GM19043 (cell line): ENCODE measurements at regions not wholly inside any gene's neighbourhood (a gene's known extent, or its start where the extent isn't known, plus 50 kb on each side); places are given as distances from the start of the nearest gene placed in this dataset.
"Not testable (repeated sequence)": the region's sequence is repeated elsewhere in the genome, so short reads cannot be mapped to it uniquely, and the experiment has no call there.

Experiments
- ATAC-seq: cut with Tn5 transposase; IDR thresholded peaks from one replicate; pipeline ENCODE4 v1.9.1; 2021; ENCODE audit warnings: low read depth; ENCODE audit not compliant: unreplicated experiment

GRCh38 chr7:142507799-142508198 lies 241.5 kb upstream of the PRSS1 start:
- no peak for ATAC-seq

DNA sequence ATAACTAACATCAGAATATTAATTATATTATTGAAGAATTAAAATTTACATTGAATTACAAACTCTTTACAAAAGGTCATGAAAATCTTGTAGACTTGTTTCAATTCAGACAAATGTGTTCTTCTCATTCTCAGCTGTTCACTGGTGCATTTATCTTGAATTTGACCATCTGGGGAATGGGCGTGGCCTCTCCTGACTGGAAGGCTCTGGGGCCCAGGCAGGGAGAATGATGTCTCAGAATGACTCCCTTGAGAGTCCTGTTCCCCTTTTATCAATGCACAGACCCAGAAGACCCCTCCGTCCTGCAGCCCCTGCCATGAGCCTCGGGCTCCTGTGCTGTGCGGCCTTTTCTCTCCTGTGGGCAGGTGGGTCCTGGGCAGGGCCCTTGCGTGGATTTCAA lies 242.2 kb upstream of the PRSS1 start:
- ATAC-seq: not testable (repeated sequence)

DNA sequence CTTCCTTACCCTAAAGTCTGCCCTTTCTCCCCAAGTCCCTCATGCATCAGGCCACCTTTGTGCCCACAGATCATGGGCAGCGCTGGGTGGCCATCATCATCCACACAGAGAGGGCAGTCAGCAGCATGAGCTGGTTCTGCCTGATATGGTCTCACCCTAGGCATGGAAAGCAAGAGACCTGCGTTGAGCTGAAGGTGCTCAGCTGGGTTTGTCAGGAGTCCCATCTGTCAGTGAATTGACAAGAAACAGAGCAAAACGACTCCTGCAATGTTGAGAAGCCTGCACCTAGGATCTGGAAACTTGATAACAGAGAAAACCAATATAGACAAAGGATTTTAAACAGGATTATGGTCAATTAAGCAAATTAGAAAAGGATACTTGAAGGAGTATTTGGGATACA lies 242.7 kb upstream of the PRSS1 start:
- no peak for ATAC-seq

DNA sequence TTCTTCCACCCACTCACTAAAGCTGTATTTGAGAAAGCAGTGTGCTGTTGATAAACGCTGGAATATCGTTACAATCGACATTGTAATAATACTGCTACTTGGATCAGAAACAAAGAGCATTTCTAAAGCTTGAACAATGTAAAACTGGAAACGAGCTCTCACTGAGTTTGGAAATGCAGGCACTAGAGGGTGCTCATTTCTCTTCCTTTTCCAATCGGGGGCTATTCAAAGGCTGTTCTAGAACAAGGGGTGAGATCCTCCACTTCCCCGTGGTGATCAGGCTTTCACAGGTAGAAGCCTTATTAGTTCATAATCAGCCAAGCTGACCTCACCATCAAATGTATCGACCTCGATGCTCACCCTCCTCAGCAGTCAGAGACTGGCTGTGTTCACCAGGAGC lies 245.3 kb upstream of the PRSS1 start:
- not testable (repeated sequence) for ATAC-seq

DNA sequence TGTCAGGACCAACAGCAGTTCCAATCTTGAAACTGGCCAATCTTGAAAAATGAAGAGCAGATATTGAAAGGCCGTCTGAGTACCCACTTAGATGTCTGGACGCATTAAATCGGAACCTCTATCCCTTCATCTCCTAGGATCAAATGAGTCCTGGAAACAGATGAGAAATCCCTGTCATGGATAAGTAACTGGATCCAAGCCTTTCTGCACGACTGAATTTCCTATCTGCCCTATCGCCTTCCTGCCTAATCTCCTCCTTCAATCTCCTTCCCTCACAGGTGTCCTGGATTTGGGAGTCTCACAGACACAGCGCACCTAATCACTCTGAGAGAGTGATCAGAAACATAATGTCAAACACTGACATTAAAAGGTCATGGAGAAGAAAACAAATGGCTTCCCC lies 245.2 kb upstream of the PRSS58 start:
- no peak for ATAC-seq

GRCh38 chr7:142501434-142501833 lies 243.6 kb upstream of the PRSS58 start:
- no peak for ATAC-seq

- ATAC-seq: no peak
Observed at GRCh38 chr7:142500366-142500765, 242.5 kb upstream of the PRSS58 start.

GRCh38 chr7:142499635-142500034 lies 241.8 kb upstream of the PRSS58 start:
- no peak for ATAC-seq

- no peak for ATAC-seq
Observed at GRCh38 chr7:142498364-142498763, 240.5 kb upstream of the PRSS58 start.

DNA sequence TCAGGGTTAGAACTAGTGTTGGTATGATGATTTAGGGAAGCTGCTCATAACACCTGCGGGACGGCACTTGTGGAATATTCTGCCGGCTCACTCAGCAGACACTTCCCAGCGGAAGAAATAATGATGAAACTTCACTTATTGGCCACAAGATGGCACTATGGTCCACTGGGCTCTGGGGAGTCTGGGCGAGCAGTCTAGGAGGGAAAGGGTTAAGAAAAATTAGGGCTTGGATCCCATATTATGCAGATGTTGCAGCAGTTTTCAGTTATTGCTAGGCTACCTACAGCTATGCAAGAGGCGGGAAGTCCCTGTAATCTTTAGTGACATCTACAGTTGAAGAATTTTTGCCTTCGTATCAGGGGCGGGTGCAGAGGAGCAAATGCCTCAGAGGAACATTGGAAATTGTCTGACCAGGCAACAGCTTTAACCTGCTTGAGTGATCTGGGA lies 238.7 kb upstream of the PRSS58 start:
- no peak for ATAC-seq

DNA sequence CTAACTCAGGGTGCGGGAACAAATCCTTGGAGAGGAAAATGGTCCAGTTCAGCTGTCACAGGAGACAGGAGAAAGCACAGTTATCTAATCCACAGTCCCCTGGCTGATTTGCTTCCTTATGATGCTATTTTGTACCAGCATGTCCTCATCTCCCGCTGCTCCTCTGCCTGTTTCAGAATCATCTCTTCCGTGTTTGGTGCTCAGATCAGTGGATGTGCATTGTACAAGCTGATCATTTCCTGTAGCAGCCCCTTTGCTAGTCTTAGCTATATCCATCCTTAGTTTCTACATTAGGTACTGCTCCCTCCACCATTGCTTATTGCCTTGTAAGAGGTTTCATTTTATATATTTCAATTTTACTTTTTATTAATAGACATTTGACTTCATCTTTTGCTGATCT lies 238.0 kb upstream of the PRSS58 start:
- ATAC-seq: not testable (repeated sequence)

DNA sequence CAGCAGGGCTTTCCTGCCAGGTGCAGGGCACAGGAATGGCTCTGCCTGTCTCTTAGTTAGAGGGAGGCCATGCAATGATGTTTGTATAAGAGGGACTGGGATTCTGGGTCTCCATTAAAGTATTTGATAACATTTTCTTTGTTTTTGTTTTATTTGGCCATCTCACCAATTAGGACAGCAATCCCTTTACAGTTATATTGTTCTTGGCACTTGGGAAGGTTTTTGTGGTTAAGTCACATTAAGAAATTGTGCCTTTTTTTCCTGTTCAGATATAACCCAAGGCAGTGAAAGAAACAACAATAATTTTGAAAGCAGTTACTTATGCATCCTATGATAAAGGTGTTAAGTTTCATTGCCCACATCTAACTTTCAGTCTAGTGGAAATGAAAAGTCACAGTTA lies 237.4 kb upstream of the PRSS58 start:
- not testable (repeated sequence) for ATAC-seq

DNA sequence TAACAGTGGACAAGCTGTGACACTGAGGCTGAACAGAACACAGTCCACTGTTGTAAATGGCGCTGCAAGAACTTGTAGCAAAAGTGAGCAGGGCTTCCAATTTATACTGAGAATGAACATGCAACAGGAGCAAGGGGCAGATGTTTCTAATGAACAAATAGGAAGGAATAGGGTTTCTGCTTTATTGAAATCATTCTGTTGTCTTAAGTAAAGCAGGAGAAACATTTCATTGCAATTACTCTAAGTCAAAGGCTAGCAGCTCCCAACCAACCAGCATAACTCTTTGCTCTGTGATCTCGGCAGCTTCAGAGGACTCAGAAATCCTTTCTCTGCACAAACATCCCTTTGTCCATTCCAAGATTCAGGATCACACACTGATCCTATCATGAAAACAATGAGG lies 236.2 kb upstream of the PRSS58 start:
- ATAC-seq: no peak

- no peak for ATAC-seq
Observed at GRCh38 chr7:142488842-142489241, 231.0 kb upstream of the PRSS58 start.

DNA sequence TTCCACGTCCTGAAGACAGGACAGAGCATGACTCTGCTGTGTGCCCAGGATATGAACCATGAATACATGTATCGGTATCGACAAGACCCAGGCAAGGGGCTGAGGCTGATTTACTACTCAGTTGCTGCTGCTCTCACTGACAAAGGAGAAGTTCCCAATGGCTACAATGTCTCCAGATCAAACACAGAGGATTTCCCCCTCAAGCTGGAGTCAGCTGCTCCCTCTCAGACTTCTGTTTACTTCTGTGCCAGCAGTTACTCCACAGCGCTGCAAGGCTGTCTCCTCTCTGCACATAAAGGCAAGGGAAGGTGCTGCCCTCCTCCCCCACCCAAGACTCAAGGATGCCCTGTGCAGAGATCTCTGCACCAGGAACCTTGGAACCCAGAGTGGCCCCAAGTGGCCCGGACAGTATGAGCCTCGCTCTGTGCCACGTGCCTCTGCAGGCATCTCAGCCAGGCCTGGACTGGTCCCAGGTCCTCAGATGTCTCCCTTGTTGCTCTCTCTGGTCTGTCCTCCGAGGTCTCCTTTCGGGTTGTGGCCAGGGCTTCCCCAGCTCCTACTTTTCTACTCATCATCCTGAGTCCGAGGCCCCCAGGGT lies 230.3 kb upstream of the PRSS58 start:
- no peak for ATAC-seq

- ATAC-seq: not testable (repeated sequence)
Observed at GRCh38 chr7:142487565-142487964, 229.7 kb upstream of the PRSS58 start.

GRCh38 chr7:142487124-142487523 lies 229.3 kb upstream of the PRSS58 start:
- no peak for ATAC-seq

- ATAC-seq: no peak
Observed at GRCh38 chr7:142485617-142486226, 227.9 kb upstream of the PRSS58 start.

- ATAC-seq: no peak
Observed at GRCh38 chr7:142483659-142484317, 225.9 kb upstream of the PRSS58 start.

- peak; percentile 46 for ATAC-seq
Observed at GRCh38 chr7:142482891-142483658, 225.2 kb upstream of the PRSS58 start.

DNA sequence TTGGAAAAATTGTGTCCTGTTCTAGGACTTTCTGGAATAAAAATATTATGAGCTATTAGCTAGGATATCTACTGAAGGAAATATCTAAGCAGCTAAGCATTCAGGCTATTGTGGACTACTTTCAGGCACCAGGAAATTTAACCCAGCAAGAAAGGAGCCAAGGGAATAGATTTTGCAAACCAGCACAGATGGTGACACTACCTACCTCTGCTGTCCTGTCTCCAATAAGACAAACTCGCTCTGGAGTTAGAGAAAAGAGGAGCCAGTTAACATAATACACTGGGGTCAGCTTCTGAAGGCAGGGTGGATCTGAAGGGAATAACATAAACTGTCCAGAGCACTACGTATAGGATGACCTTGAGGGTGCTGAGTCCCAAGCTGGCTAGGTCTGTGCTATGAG lies 223.7 kb upstream of the PRSS58 start:
- ATAC-seq: no peak
